Vagina (tissue), 2 donors: ENCODE measurements at regions not wholly inside any gene's neighbourhood (a gene's known extent, or its start where the extent isn't known, plus 50 kb on each side); places are given as distances from the start of the nearest gene placed in this dataset.

ENCODE experiments used
- POLR2A ChIP-seq, 2 donors: fragments of 450-650 bp; IDR thresholded peaks; one replicate each; pipeline ENCODE4 v1.6.1; 2017; ENCODE audit warnings: antibody characterized with exemption in 2 of 2, mild to moderate bottlenecking in 2 of 2, moderate library complexity in 2 of 2
- POLR2AphosphoS5 ChIP-seq, 2 donors: sonication (generic); formaldehyde crosslinking; IDR thresholded peaks; one replicate each; pipeline ENCODE4 v1.9.0; 2017; ENCODE audit warnings: antibody characterized with exemption in 2 of 2, mild to moderate bottlenecking in 2 of 2, low read depth in 1 of 2; ENCODE audit not compliant: insufficient read depth in 1 of 2
- TF ChIP-seq, protein P1 (sequence below), 3 experiments: fragments of 450-650 bp in 2 of 3; fragments of 200-600 bp in 1 of 3; sonication (generic) in 1 of 3; IDR thresholded peaks; one replicate each; pipeline ENCODE4 v1.5.1; 2017 to 2019; ENCODE audit warnings: antibody characterized with exemption in 3 of 3, mild to moderate bottlenecking in 2 of 3, moderate library complexity in 2 of 3

- TF ChIP-seq, protein P1, sequence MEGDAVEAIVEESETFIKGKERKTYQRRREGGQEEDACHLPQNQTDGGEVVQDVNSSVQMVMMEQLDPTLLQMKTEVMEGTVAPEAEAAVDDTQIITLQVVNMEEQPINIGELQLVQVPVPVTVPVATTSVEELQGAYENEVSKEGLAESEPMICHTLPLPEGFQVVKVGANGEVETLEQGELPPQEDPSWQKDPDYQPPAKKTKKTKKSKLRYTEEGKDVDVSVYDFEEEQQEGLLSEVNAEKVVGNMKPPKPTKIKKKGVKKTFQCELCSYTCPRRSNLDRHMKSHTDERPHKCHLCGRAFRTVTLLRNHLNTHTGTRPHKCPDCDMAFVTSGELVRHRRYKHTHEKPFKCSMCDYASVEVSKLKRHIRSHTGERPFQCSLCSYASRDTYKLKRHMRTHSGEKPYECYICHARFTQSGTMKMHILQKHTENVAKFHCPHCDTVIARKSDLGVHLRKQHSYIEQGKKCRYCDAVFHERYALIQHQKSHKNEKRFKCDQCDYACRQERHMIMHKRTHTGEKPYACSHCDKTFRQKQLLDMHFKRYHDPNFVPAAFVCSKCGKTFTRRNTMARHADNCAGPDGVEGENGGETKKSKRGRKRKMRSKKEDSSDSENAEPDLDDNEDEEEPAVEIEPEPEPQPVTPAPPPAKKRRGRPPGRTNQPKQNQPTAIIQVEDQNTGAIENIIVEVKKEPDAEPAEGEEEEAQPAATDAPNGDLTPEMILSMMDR (IDR thresholded peaks at IDR 0.05), result no peak
- no peak for TF ChIP-seq POLR2AphosphoS5 (IDR thresholded peaks at IDR 0.05; ENCODE audit: insufficient read depth in 1 of 2, low read depth in 1 of 2)
- TF ChIP-seq POLR2A (IDR thresholded peaks at IDR 0.05), result no peak
These were observed 1122.4 kb upstream of the USP15 start for GRCh38 chr12:61137677-61138414.
